ENCODE measurements at regions not wholly inside any gene's neighbourhood (a gene's known extent, or its start where the extent isn't known, plus 50 kb on each side); places are given as distances from the start of the nearest gene placed in this dataset.

DNA sequence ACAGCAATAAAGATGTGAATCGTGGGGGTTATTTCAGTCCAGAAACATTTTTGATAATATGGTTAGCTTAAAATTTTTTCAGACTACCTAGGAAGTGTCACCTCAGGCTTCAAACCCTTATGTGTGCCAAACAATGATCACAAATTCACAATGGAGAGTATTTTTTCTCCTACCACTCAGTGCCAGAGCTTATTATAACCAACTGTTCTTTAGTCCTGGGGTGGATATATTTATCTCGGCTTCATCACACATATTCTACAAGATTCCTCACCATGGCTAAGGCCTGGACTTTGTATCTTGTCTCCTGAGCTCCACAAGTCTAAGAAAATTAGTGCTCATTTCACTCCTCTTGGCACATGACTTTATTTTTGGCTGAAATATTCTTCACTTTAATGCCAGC is 629.1 kb downstream of the RWDD3 start:
- Histone ChIP-seq H3K27ac (ENCODE audit: low read depth, low read length) (no peak overlapping the region), H3K4me1 (replicated peaks in 1 of 4; ENCODE audit: control insufficient read depth in 3 of 4, insufficient read depth in 4 of 4, low read length in 3 of 4) (no peaks in the 10 kb centered on the region), H3K14ac (ENCODE audit: insufficient read length) (no peak overlapping the region), H3K4me2 (ENCODE audit: insufficient read depth in 1 of 2, low read depth in 2 of 2, low read length in 2 of 2) (no peak overlapping the region), H3K4me3 (ENCODE audit: extremely low read depth in 1 of 4, insufficient read depth in 2 of 4, low read depth in 3 of 4, low read length in 4 of 4) (no peak overlapping the region), H4K5ac (ENCODE audit: insufficient read length, low read depth, low read length) (no peak overlapping the region), H3K79me2 (ENCODE audit: control insufficient read depth in 1 of 2, insufficient read depth in 2 of 2, low read length in 2 of 2) (no peaks in the 10 kb centered on the region), H4K20me1 (replicated peaks in 1 of 2; ENCODE audit: control insufficient read depth in 1 of 2, insufficient read depth in 2 of 2, low read length in 2 of 2) (no peaks in the 10 kb centered on the region), H3K56ac (replicated peaks; ENCODE audit: insufficient read length, low read depth, low read length) (no peak overlapping the region), H2AK5ac (ENCODE audit: low read depth, low read length) (no peak overlapping the region), H3K27me3 (replicated peaks in 1 of 4; ENCODE audit: control insufficient read depth in 3 of 4, extremely low read depth in 1 of 4, insufficient read depth in 3 of 4, low read length in 3 of 4) (no peaks in the 10 kb centered on the region), H3K9ac (replicated peaks in 1 of 4; ENCODE audit: extremely low read depth in 1 of 4, low read depth in 3 of 4, low read length in 3 of 4) (no peak overlapping the region), H3K4ac (replicated peaks; ENCODE audit: insufficient read length, low read depth, low read length) (no peak overlapping the region), H2BK15ac (ENCODE audit: low read length) (no peak overlapping the region), H4K91ac (replicated peaks; ENCODE audit: insufficient read length, low read length) (no peak overlapping the region), H2BK120ac (replicated peaks; ENCODE audit: low read depth, low read length) (no peak overlapping the region), H3K79me1 (ENCODE audit: low read depth, low read length) (no peaks in the 10 kb centered on the region), H2AFZ (ENCODE audit: low read length) (no peak overlapping the region), H3K9me3 (ENCODE audit: insufficient read depth in 2 of 2, low read depth in 1 of 2, low read length in 1 of 2) (no peaks in the 10 kb centered on the region), H3K23me2 (ENCODE audit: low read depth, low read length) (no peaks in the 10 kb centered on the region), H3K18ac (ENCODE audit: extremely low read depth, low read length) (no peak overlapping the region), H2BK5ac (ENCODE audit: low read depth, low read length) (no peak overlapping the region), H2BK20ac (ENCODE audit: low read length) (no peak overlapping the region), H3K23ac (ENCODE audit: insufficient read length) (no peak overlapping the region), H3K36me3 (ENCODE audit: control insufficient read depth in 2 of 4, insufficient read depth in 4 of 4, low read length in 3 of 4) (no peaks in the 10 kb centered on the region), H4K8ac (ENCODE audit: extremely low read depth, insufficient read depth, low read length) (no peak overlapping the region), H2BK12ac (ENCODE audit: low read depth, low read length) (no peak overlapping the region)
- 89% methylated on average over 2 of the region's 2 CpGs; no CpG with 5 or more reads in 1 of the 2 experiments for WGBS, 2 experiments (ENCODE audit: extremely low coverage in 1 of 2, insufficient coverage in 1 of 2, insufficient read length in 1 of 2, insufficient replicate concordance in 2 of 2, low coverage in 1 of 2, low lambda C conversion rate in 2 of 2, missing lambda C conversion rate in 1 of 2)
- CTCF ChIA-PET (ENCODE audit: partially characterized antibody) = no interaction called here
- no peak for DNase-seq (ENCODE audit: low read depth in 1 of 2, low spot score in 2 of 2)
- FAIRE-seq = no peak
- POLR2A ChIA-PET (ENCODE audit: partially characterized antibody) = no interaction called here
- TF ChIP-seq SIN3A (conservative IDR thresholded peaks at IDR 0.05 in 1 of 2, IDR thresholded peaks at IDR 0.05 in 1 of 2; ENCODE audit: low read depth in 1 of 2, low read length in 2 of 2) (no peak), RXRA (IDR thresholded peaks at IDR 0.05; ENCODE audit: insufficient read depth, low read depth, low read length) (no peak), TAF7 (optimal IDR thresholded peaks at IDR 0.05; ENCODE audit: borderline replicate concordance, low read depth, low read length) (no peak), KDM5A (IDR thresholded peaks at IDR 0.05; ENCODE audit: low read length) (no peak), KDM1A (IDR thresholded peaks at IDR 0.05; ENCODE audit: borderline replicate concordance, low read length) (no peak), RNF2 (IDR thresholded peaks at IDR 0.05; ENCODE audit: borderline replicate concordance, low read depth, low read length, missing control alignments, poor library complexity, severe bottlenecking) (no peak)

All from H1 (cell line).